Fibroblast of lung (primary cell): ENCODE measurements at regions not wholly inside any gene's neighbourhood (a gene's known extent, or its start where the extent isn't known, plus 50 kb on each side); places are given as distances from the start of the nearest gene placed in this dataset.
"Not testable (repeated sequence)": the region's sequence is repeated elsewhere in the genome, so short reads cannot be mapped to it uniquely, and the experiment has no call there.

ENCODE experiments used
- EZH2 ChIP-seq: IDR thresholded peaks from 2 replicates; pipeline ENCODE4 v1.5.1; 2012; ENCODE audit warnings: low read length, control low read depth, mild to moderate bottlenecking; ENCODE audit errors: missing control alignments
- TF ChIP-seq, protein P1 (sequence below), 2 donors: IDR thresholded peaks in 1 of 2; conservative IDR thresholded peaks in 1 of 2; 1 replicate in 1 of 2; 2 replicates in 1 of 2; pipeline ENCODE4 v1.5.1; 2011 to 2012; ENCODE audit warnings: low read length in 2 of 2, control low read depth in 1 of 2, inconsistent platforms in 1 of 2, low read depth in 1 of 2, mild to moderate bottlenecking in 1 of 2

DNA sequence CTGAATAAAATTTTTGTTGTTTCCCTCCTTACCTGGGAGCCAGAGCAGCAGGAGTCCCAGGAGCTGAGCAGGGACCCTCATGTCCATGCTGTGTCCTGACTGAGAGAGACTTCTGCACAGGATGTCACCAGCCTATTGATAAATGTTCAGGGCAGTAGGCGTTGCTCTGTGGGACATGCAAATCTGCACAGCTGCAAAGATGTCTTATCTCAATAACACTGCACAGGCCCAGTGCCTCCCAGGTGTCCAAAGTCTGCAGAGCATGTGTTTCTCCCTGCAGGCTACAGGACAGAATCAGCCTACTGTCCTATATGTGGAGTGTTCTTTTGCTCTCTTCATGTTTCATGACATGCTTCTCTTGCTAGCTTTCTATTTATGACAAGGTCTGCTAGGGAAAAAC lies 522.3 kb downstream of the RPIA start:
- TF ChIP-seq, protein P1, sequence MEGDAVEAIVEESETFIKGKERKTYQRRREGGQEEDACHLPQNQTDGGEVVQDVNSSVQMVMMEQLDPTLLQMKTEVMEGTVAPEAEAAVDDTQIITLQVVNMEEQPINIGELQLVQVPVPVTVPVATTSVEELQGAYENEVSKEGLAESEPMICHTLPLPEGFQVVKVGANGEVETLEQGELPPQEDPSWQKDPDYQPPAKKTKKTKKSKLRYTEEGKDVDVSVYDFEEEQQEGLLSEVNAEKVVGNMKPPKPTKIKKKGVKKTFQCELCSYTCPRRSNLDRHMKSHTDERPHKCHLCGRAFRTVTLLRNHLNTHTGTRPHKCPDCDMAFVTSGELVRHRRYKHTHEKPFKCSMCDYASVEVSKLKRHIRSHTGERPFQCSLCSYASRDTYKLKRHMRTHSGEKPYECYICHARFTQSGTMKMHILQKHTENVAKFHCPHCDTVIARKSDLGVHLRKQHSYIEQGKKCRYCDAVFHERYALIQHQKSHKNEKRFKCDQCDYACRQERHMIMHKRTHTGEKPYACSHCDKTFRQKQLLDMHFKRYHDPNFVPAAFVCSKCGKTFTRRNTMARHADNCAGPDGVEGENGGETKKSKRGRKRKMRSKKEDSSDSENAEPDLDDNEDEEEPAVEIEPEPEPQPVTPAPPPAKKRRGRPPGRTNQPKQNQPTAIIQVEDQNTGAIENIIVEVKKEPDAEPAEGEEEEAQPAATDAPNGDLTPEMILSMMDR (conservative IDR thresholded peaks at IDR 0.05 in 1 of 2, IDR thresholded peaks at IDR 0.05 in 1 of 2; ENCODE audit: low read depth in 1 of 2, low read length in 2 of 2) = not testable (repeated sequence)
- TF ChIP-seq EZH2 = not testable (repeated sequence)
